Fibroblast of the aortic adventitia (primary cell): ENCODE measurements at regions not wholly inside any gene's neighbourhood (a gene's known extent, or its start where the extent isn't known, plus 50 kb on each side); places are given as distances from the start of the nearest gene placed in this dataset.
"Not testable (repeated sequence)": the region's sequence is repeated elsewhere in the genome, so short reads cannot be mapped to it uniquely, and the experiment has no call there.

Source experiments
- DNase-seq: peaks from one replicate; pipeline ENCODE4 v3.0.0-alpha.2; 2010; ENCODE audit warnings: low read depth
- H3K4me3 ChIP-seq: 2 replicates; pipeline ENCODE4 v1.5.1; 2011; ENCODE audit warnings: low read depth, mild to moderate bottlenecking, control low read depth, low read length, moderate library complexity
- TF ChIP-seq, protein P1 (sequence below): IDR thresholded peaks from 2 replicates; pipeline ENCODE4 v1.5.1; 2011; ENCODE audit warnings: mild to moderate bottlenecking, low read length, control low read depth, inconsistent platforms; ENCODE audit not compliant: insufficient read depth

DNA sequence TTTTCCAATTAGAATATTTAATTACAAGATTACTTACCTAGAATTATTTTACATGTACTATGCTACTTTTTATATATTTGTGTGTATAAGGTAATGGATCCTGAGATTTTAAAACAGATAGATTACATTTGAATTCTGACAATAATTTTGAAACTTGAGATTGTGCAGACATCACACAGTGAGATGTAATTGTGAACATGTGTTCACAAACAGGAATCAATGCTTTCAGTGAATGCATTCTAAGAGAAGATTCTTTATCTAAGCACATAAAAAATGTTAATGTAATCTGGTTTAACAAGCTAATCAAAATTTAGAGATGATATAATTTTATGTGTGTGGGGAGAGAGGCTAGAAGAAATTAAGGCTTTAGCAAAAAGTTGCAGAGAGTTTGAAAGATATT is 1925.5 kb downstream of the ARAP2 start:
- H3K4me3 ChIP-seq, result no peak overlapping the region
- DNase-seq, result no peak
- TF ChIP-seq, protein P1, sequence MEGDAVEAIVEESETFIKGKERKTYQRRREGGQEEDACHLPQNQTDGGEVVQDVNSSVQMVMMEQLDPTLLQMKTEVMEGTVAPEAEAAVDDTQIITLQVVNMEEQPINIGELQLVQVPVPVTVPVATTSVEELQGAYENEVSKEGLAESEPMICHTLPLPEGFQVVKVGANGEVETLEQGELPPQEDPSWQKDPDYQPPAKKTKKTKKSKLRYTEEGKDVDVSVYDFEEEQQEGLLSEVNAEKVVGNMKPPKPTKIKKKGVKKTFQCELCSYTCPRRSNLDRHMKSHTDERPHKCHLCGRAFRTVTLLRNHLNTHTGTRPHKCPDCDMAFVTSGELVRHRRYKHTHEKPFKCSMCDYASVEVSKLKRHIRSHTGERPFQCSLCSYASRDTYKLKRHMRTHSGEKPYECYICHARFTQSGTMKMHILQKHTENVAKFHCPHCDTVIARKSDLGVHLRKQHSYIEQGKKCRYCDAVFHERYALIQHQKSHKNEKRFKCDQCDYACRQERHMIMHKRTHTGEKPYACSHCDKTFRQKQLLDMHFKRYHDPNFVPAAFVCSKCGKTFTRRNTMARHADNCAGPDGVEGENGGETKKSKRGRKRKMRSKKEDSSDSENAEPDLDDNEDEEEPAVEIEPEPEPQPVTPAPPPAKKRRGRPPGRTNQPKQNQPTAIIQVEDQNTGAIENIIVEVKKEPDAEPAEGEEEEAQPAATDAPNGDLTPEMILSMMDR, result no peak

GRCh38 chr4:34323549-34324320 is 1920.6 kb downstream of the ARAP2 start:
- DNase-seq, result peak; percentile 41
- TF ChIP-seq, protein P1, result peak; percentile 32
- no peak overlapping the region for H3K4me3 ChIP-seq

- no peak overlapping the region for H3K4me3 ChIP-seq
- TF ChIP-seq, protein P1, result no peak
- no peak for DNase-seq
Observed at GRCh38 chr4:34328939-34329338, 1915.4 kb downstream of the ARAP2 start.

DNA sequence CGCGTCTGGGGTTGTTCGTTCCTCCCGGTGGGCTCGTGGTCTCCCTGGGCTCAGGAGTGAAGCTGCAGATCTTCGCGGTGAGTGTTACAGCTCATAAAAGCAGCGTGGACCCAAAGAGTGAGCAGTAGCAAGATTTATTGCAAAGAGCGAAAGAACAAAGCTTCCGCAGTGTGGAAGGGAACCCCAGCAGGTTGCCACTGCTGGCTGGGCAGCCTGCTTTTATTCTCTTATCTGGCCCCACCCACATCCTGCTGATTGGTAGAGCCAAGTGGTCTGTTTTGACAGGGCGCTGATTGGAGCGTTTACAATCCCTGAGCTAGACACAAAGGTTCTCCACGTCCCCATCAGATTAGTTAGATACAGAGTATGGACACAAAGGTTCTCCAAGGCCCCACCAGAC is 1909.2 kb downstream of the ARAP2 start:
- H3K4me3 ChIP-seq, DNase-seq: not testable (repeated sequence)

GRCh38 chr4:34335556-34335955 is 1908.8 kb downstream of the ARAP2 start:
- not testable (repeated sequence) for DNase-seq, H3K4me3 ChIP-seq

- no peak overlapping the region for H3K4me3 ChIP-seq
- TF ChIP-seq, protein P1, result no peak
- DNase-seq, result no peak
Observed at GRCh38 chr4:34362654-34363053, 1881.7 kb downstream of the ARAP2 start.

DNA sequence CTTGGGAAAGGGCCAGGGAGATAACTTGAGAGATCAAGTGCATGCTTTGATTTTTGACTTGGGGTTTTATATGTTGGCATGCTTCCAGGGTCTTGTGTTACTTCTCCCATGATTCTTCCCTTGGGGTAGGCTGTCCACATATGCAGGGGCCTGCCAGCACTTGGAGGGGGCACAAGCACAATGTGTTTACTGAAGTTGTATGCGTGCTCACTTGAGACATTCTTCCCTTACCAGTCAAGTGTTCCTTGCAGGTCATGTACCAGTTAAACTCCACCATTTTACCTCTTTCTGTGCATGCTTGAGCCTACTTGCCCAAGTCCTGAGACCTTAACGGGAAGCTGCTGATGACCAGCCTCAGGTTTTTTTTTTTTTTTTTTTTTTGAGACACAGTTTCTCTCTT is 1880.5 kb downstream of the ARAP2 start:
- TF ChIP-seq, protein P1, result no peak
- peak; percentile 1 for DNase-seq
- no peak overlapping the region for H3K4me3 ChIP-seq

DNA sequence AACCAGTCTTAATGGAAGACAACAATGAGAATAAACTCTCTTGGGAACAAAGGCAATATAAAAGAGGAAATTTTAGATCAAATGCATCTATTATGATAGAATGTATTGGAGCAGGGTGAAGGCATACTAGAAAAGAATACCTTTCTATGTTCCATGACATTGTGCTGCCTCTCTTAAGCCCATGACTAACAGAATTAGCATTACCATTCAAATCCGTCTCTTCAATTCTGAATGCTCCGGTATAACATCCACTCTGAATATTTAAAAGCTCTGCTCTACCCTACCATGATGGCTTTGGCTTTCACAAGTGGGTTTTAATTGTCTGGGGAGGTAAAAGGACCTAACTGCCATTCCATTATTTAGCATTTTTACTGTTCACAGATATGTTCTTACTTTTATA is 1878.4 kb downstream of the ARAP2 start:
- DNase-seq, result no peak
- TF ChIP-seq, protein P1, result no peak
- no peak overlapping the region for H3K4me3 ChIP-seq
